Suprapubic skin (tissue), 4 donors: ENCODE measurements at regions not wholly inside any gene's neighbourhood (a gene's known extent, or its start where the extent isn't known, plus 50 kb on each side); places are given as distances from the start of the nearest gene placed in this dataset.

Source experiments
- CTCF ChIP-seq, 2 donors: fragments of 200-600 bp in 1 of 2; fragments of 450-650 bp in 1 of 2; sonication (generic) in 1 of 2; IDR thresholded peaks; one replicate each; pipeline ENCODE4 v1.5.1; 2016 to 2019; ENCODE audit warnings: antibody characterized with exemption in 2 of 2, mild to moderate bottlenecking in 1 of 2, moderate library complexity in 1 of 2
- EP300 ChIP-seq: sonication (generic); formaldehyde crosslinking; IDR thresholded peaks from one replicate; pipeline ENCODE4 v1.6.1; 2017; ENCODE audit warnings: antibody characterized with exemption
- POLR2A ChIP-seq, 2 donors: fragments of 450-650 bp; IDR thresholded peaks; one replicate each; pipeline ENCODE4 v1.6.1; 2017; ENCODE audit warnings: antibody characterized with exemption in 2 of 2, mild to moderate bottlenecking in 2 of 2, moderate library complexity in 2 of 2
- POLR2AphosphoS5 ChIP-seq, 3 donors: sonication (generic); formaldehyde crosslinking; IDR thresholded peaks; one replicate each; pipeline ENCODE4 v1.6.1; 2017; ENCODE audit warnings: antibody characterized with exemption in 3 of 3

DNA sequence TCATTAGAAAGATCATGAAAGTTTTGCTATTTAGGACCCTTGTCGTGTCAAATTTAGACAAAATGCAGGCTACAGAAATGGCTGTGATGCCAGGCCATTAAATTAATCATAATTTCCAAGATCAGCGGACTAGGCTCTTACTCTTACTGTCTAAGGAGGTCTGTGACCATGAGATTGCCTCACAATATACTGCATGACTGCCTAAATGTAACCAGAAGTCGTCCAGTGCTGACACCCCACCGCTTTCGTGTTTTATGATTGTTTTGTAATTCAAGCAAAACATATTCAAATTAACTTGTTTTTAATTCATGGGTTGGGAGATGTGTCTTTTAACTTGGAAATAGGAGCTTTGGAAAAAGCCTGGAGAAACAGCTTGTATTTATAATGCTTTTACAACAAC is 947.5 kb downstream of the BRINP3 start:
- TF ChIP-seq POLR2AphosphoS5 (IDR thresholded peaks at IDR 0.05): no peak
- no peak for TF ChIP-seq CTCF (IDR thresholded peaks at IDR 0.05)
- TF ChIP-seq POLR2A (IDR thresholded peaks at IDR 0.05): no peak
- no peak for TF ChIP-seq EP300
